ENCODE measurements at regions not wholly inside any gene's neighbourhood (a gene's known extent, or its start where the extent isn't known, plus 50 kb on each side); places are given as distances from the start of the nearest gene placed in this dataset.

DNA sequence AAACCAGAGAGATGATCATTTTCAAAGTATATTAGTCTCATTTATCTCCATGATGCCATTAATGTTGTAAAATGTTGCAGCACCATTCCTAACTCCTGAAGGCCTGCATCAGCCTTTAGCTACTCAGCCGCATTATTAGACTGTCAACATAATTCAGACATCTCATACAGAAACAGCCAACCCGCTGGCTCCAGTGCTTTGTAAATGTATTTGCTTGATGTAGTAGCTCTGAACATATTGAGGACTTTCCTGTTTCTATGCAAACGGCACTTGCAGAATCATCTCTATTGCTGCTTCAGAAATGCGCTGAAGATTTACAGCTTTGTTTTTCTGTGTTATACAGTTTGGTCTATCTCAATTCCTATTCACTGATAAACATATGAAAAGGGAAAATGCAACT is 372.2 kb downstream of the DSEL start:
- Histone ChIP-seq H3K4me3 (ENCODE audit: low read depth, low read length, poor library complexity, severe bottlenecking) (no peak overlapping the region), H3K79me2 (ENCODE audit: insufficient read depth, low read length) (no peaks in the 10 kb centered on the region), H2AFZ (ENCODE audit: low read length) (no peak overlapping the region), H4K20me1 (ENCODE audit: insufficient read depth, low read length) (no peaks in the 10 kb centered on the region), H3K9me3 (ENCODE audit: low read length) (no peaks in the 10 kb centered on the region), H3K4me2 (ENCODE audit: low read length) (no peak overlapping the region), H3K4me1 (ENCODE audit: insufficient read depth, low read length, severe bottlenecking) (no peaks in the 10 kb centered on the region), H3K36me3 (ENCODE audit: insufficient read depth, low read length) (no peaks in the 10 kb centered on the region), H3F3A (ENCODE audit: insufficient read depth, low read length) (no peaks in the 10 kb centered on the region), H3K27me3 (ENCODE audit: insufficient read depth, low read length) (no peaks in the 10 kb centered on the region), H3K27ac (ENCODE audit: low read depth, low read length, poor library complexity, severe bottlenecking) (no peak overlapping the region), H3K9ac (ENCODE audit: low read length) (no peak overlapping the region), H3K9me2 (ENCODE audit: low read depth, low read length) (no peaks in the 10 kb centered on the region; the same call in 1 of the 2 replicates)
- TF ChIP-seq, protein P1, sequence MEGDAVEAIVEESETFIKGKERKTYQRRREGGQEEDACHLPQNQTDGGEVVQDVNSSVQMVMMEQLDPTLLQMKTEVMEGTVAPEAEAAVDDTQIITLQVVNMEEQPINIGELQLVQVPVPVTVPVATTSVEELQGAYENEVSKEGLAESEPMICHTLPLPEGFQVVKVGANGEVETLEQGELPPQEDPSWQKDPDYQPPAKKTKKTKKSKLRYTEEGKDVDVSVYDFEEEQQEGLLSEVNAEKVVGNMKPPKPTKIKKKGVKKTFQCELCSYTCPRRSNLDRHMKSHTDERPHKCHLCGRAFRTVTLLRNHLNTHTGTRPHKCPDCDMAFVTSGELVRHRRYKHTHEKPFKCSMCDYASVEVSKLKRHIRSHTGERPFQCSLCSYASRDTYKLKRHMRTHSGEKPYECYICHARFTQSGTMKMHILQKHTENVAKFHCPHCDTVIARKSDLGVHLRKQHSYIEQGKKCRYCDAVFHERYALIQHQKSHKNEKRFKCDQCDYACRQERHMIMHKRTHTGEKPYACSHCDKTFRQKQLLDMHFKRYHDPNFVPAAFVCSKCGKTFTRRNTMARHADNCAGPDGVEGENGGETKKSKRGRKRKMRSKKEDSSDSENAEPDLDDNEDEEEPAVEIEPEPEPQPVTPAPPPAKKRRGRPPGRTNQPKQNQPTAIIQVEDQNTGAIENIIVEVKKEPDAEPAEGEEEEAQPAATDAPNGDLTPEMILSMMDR (IDR thresholded peaks at IDR 0.05; ENCODE audit: low read length) = no peak

DNA sequence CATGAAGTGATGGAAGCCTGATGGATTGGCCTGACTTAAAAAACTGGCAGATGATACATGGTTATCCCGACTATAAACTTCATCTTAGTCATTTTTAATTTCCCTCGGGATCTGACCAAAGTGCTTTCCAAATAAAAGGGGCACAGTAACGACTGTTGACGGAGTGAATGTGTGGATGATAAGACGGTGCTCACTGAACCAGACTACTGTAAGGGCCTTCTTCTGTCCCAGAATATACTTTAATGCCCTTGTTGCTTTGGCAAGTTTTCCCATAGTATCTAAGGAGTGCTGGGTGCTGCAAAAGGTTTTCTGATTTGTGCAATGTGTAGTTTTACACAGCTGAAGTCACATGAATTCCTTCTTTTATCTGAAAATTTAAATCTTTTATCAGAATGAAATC is 373.5 kb downstream of the DSEL start:
- TF ChIP-seq, protein P1 (IDR thresholded peaks at IDR 0.05; ENCODE audit: low read length) = no peak
- H3K9me3 ChIP-seq (ENCODE audit: low read length) = no peaks in the 10 kb centered on the region
- H3K4me1 ChIP-seq (ENCODE audit: insufficient read depth, low read length, severe bottlenecking) = no peaks in the 10 kb centered on the region
- no peaks in the 10 kb centered on the region for H3K79me2 ChIP-seq (ENCODE audit: insufficient read depth, low read length)
- H3K27me3 ChIP-seq (ENCODE audit: insufficient read depth, low read length) = no peaks in the 10 kb centered on the region
- H3K27ac ChIP-seq (ENCODE audit: low read depth, low read length, poor library complexity, severe bottlenecking) = no peak overlapping the region
- H2AFZ ChIP-seq (ENCODE audit: low read length) = no peak overlapping the region
- no peak overlapping the region for H3K9ac ChIP-seq (ENCODE audit: low read length)
- no peaks in the 10 kb centered on the region for H3K36me3 ChIP-seq (ENCODE audit: insufficient read depth, low read length)
- H4K20me1 ChIP-seq (ENCODE audit: insufficient read depth, low read length) = no peaks in the 10 kb centered on the region
- no peaks in the 10 kb centered on the region for H3F3A ChIP-seq (ENCODE audit: insufficient read depth, low read length)
- no peaks in the 10 kb centered on the region for H3K9me2 ChIP-seq (ENCODE audit: low read depth, low read length)
- H3K4me2 ChIP-seq (ENCODE audit: low read length) = no peak overlapping the region
- H3K4me3 ChIP-seq (ENCODE audit: low read depth, low read length, poor library complexity, severe bottlenecking) = no peak overlapping the region

DNA sequence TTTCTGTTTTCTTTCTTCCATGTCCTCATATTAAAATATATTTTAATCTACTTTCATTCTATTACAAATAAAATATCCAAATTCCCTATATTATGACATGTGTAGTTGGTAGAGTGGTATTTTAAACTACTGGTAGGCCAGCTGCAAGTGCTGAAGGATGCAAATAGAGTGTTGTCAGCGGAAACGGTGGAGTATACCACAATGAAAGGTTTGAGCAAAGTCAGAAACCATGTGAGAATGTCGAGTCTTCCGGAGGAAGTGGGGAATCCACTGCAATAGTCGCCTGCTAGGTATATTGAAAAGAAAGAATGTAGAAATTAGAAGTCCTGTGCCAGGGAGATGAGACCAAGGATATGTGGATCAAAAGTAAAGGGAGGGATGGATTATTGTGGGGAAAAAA is 373.9 kb downstream of the DSEL start:
- no peaks in the 10 kb centered on the region for H3K9me2 ChIP-seq (ENCODE audit: low read depth, low read length)
- no peaks in the 10 kb centered on the region for H3K79me2 ChIP-seq (ENCODE audit: insufficient read depth, low read length)
- no peak overlapping the region for H3K9ac ChIP-seq (ENCODE audit: low read length)
- no peak for TF ChIP-seq EZH2 (IDR thresholded peaks at IDR 0.05; ENCODE audit: borderline replicate concordance, low read length)
- TF ChIP-seq, protein P1 (IDR thresholded peaks at IDR 0.05; ENCODE audit: low read length) = no peak
- H4K20me1 ChIP-seq (ENCODE audit: insufficient read depth, low read length) = no peaks in the 10 kb centered on the region
- no peaks in the 10 kb centered on the region for H3F3A ChIP-seq (ENCODE audit: insufficient read depth, low read length)
- no peaks in the 10 kb centered on the region for H3K4me1 ChIP-seq (ENCODE audit: insufficient read depth, low read length, severe bottlenecking)
- no peak overlapping the region for H3K4me2 ChIP-seq (ENCODE audit: low read length)
- H3K9me3 ChIP-seq (ENCODE audit: low read length) = no peaks in the 10 kb centered on the region
- no peak overlapping the region for H3K27ac ChIP-seq (ENCODE audit: low read depth, low read length, poor library complexity, severe bottlenecking)
- H3K36me3 ChIP-seq (ENCODE audit: insufficient read depth, low read length) = no peaks in the 10 kb centered on the region
- no peaks in the 10 kb centered on the region for H3K27me3 ChIP-seq (ENCODE audit: insufficient read depth, low read length)
- no peak overlapping the region for H2AFZ ChIP-seq (ENCODE audit: low read length)
- H3K4me3 ChIP-seq (ENCODE audit: low read depth, low read length, poor library complexity, severe bottlenecking) = no peak overlapping the region
